HG02610 (cell line): ENCODE measurements at regions not wholly inside any gene's neighbourhood (a gene's known extent, or its start where the extent isn't known, plus 50 kb on each side); places are given as distances from the start of the nearest gene placed in this dataset.
"Not testable (repeated sequence)": the region's sequence is repeated elsewhere in the genome, so short reads cannot be mapped to it uniquely, and the experiment has no call there.

Source experiments
- ATAC-seq: cut with Tn5 transposase; IDR thresholded peaks from one replicate; pipeline ENCODE4 v1.9.1; 2021; ENCODE audit warnings: mild to moderate bottlenecking, moderate library complexity; ENCODE audit not compliant: unreplicated experiment

DNA sequence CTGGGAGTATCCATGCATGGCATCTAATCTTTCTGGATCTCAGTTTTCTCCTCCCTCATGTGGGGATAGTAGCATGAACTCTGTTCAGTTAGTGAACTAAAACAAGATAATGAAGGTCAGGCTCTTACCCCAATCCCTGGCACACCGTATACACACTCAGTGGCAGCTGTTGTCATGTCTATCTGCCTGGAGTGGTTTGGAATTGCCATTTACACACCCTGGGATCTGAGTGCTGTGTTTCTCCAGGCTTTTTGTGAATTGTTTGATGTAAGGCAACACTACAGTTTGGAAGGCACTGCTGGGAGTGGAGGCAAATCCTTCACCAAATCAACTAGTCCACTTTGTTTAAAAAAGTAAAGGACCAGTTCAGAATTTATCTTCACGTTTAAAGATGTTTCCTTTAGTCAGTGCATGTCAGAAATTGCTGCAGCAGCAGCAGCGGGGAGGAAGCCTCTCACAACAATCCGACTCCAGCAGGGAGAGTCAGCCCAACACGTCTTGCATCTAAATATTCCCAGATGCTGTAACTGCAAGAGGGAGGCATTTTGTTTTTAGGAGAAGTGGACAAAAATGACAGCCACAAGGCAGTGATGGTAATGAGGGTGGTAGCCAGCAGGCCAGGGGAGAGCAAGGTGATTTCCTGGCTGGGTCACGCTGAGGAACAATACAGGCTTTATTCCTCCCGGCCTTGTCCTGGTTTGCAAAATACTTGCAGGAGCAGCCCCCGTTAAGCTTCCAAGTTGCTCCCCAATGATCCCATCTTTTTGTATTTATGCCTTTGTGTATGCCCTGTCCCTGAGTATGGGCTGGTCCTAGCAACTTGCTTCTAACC lies 128.5 kb upstream of the LRIG1 start:
- ATAC-seq = no peak

DNA sequence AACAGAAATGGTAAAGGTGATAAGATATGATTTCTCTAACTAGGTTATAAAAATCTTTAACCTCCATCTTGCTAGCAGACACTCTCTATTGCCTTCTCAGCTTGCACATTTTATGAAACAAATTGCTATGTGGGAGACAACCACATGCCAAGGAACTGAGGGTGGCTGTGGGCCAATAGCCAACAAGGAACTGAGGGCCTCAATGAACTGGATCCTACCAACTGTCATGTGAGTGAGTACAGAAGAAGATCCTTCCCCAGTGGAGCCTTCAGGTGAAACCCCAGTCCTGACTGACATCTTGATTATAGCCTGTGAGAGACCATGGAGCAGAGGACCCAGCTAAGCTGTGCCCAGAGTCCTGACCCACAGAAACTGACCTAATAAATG lies 129.2 kb upstream of the LRIG1 start:
- ATAC-seq = no peak

DNA sequence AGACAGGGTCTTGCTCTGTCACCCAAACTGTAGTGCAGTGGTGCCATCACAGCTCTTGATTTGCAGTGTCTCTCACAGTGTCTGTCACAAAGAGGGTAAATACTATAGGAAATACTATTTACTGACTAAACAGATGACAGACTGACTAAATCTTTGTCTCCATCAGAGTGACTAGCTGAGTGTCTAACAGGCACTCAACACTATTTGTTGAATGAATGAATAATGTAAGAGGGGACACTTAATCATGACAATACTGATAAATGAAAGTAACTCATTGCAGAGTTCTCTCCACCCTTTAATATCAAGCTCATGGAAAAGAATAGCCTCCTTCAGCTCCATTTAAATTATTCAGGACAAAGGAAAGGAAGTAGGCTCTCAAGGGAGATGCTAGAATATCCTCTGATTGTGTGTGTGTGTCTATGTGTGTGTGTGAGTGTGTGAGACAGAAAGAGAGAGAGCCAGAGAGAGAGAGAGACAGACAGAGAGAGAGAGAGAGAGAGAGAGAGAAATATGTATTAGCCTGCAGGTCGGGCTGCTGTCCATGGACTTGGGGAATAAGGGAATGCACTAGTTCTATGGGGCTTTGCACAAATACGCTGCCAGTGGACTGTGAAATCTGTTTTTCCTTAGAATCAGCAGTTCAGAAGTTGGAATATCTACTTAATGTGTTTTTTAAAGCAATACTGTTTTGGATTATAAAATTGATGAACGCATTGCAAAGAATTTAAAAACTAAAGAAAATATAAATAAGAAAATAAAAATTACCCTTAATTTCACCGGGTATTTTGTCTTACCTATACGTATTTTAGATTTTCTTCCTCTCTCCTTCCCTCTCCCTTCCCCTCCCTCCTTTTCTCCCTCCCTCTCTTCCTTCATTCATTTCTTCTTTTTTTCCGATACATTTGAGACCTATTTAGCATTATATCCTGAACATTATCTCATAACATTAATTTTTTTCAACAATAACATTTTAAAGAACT lies 132.9 kb upstream of the LRIG1 start:
- no peak for ATAC-seq

DNA sequence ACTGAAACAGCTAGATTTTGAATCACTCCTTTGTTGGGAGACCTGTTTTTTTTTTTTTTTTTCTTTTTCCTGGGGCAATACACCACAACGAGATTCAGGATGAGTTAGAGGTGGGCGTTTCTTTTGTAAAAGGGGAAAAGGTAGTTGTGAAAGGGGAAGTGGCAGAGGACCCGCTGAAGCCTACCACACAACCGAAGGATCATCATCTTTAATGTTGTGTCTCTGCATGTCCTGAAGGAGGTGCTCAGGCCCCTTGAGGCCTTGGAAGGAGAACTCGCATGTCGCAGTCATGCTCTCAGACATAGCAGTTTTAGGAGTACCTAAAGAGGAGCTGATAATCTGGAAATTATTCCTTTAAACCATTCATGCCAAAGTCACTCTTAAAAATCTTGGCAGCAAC lies 137.9 kb upstream of the LRIG1 start:
- no peak for ATAC-seq

DNA sequence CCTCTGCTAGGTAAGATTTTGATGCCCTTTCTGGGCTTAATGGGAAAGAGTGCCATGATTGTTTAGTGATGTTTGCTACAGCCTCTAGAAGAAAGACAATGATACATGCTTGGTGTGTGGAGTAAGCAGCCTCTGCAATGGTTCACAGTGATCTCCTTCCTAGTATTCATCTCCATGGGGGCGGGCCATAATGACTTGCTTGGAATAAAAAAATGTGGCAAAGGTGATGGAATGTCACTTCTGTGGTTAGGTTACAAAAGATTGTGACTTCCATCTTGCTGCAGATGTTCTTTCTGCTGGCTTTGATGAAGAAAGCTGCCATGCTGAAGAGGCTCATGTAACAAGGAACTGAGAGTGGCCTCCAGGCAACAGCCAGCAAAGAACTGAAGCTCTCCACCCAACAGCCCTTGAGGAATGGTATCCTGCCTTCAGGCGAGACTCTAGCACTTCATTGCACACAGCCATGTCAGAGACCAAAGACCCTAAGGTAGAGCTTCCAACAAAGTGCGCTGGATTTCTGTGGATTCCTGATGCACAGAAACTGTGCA lies 139.1 kb upstream of the LRIG1 start:
- ATAC-seq = no peak

DNA sequence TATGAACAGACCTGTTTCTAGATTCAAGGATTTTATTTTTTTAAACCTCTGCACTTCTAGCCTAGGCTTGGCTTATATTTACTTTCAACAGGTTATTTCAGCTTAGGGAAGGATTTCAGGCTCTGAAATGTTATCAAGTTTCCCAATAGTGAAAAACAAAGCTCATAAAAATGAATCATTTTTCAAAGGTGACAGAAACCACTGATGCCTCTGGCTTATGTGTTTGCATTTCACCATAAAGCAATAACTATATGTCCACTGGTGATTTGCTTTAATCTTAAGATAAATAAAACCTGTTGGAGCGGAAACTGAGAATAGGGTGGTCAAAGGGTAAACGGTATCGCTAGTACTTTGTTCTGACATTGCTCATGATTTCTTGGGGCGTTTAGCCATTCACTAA lies 141.2 kb upstream of the LRIG1 start:
- ATAC-seq = no peak

DNA sequence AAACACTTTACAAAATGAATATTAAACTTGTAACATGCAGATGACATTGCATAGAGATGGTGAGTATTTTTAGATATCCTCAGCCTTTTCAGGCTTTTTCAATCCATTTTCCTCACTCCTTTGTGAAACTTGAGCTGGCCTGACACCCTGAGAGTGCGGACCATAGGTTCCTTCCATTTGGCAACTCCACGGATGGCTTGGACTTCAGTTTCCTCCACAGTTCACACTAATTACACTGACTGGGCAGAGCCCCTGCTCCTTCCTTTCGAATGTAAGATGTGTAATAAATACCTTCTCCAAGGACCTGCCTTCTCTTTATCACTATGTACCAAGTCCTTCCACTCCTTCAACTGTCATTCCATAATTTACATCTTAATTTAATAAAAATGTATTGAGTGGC lies 141.7 kb upstream of the LRIG1 start:
- ATAC-seq = no peak

DNA sequence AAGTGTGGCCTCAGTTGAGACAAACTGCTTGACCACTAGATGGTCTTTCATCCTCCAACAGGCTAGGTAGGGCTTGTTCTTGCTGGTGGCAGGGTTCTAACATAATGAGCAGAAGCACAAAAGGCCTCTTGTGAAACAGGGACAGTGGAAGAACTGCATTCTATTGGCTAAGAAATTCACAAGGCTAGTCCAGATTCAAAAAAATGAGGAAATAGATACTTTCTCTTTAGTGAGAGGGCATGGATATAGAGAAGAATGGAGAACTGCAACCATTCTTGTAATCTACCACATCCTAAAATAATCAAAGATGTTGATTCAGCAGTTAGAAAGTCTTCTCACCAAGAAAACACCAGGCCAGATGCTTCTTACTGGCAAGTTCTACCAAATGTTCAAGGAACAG lies 143.7 kb upstream of the LRIG1 start:
- ATAC-seq = no peak

DNA sequence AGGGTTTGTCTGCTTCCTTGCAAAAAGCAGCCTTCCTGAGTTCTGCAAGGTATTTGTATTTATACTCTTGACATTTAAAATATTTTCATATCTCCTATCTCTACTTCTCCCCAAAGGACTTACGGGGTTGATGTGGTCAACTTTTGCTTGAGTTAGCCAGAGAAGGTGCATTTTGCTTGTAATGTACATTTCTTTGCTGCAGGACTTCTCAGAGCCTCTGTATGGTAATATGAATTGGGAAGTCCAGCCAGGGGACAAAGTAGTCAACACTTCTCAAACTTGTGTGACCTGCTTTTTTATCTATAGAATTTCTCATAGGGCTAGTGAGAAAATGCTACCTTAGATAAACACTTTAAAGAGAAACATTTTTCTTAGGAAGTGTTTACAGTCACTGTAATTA lies 148.2 kb upstream of the LRIG1 start:
- ATAC-seq = no peak

DNA sequence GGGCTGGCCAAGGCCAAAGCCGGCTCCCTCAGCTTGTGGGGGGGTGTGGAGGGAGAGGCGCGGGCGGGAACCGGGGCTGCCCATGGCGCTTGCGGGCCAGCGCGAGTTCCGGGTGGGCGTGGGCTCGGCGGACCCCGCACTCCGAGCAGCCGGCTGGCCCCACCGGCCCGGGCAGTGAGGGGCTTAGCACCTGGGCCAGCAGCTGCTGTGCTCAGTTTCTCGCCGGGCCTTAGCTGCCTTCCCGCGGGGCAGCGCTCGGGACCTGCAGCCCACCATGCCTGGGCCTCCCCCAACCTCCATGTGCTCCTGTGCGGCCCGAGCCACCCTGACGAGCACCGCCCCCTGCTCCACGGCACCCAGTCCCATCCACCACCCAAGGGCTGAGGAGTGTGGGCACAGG lies 150.7 kb upstream of the LRIG1 start:
- ATAC-seq = not testable (repeated sequence)

DNA sequence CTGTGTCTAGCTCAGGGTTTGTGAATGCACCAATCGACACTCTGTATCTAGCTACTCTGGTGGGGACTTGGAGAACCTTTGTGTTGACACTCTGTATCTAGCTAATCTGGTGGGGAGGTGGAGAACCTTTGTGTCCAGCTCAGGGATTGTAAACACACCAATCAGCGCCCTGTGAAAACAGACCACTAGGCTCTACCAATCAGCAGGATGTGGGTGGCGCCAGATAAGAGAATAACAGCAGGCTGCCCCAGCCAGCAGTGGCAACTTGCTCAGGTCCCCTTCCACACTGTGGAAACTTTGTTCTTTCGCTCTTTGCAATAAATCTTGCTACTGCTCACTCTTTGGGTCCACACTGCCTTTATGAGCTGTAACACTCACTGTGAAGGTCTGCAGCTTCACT lies 151.3 kb upstream of the LRIG1 start:
- not testable (repeated sequence) for ATAC-seq

DNA sequence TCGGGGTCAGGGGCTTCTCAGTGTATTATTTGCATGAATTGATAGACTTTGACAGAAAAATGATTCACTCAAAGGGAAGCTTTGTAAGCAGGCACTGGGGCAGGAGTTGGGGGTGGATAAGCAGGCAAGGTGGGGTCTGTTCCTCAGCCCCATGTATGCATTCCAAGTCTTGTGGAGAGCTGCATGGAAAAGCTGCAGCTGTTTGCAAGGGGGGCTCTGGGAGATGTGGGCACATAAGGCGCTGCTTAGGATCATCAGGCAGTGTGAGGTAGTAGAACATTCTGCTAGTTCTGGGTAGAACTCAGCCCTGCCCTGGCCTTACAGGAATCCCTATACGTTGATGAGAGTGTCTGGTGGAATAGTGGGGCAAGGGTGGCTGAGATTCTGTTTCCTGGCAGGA lies 154.2 kb upstream of the LRIG1 start:
- ATAC-seq = no peak

DNA sequence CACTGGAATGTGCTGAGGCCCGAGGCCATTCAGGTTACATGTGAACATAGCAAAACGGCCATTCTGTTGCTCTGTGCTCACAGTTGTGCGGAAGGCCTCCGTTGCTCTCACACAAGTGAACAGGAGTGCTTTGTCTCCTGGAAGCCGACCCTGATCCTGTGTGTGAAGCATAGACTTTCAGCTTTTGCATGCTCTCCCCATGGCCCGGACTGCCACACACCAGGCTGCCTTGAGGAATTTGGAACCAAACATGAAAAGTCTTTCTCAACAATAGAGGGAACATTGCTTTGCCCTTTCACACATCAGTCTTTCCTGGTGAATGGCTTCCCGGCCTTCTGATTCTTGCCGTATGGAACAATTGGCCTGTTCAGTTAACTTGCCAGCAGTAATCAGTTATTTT lies 154.8 kb upstream of the LRIG1 start:
- ATAC-seq = no peak

DNA sequence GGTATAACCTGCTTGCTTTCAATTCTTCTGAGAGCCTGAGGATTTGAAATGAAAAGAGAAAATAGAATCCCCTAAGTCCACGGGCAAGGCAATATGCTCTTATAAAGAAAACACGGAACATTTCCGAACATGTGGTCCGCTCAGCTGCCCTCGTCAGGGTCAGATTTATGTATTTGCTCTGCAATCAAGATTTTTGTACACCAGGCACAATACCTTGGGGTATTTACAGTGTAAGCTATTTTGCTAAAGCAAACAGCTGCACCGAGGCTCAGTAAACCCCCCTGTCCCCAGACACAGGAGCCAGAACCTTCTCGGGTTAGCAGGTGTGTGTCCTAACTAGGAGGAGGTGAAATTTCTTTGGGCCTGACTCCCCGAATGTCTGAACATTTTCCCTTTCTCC lies 155.8 kb upstream of the LRIG1 start:
- no peak for ATAC-seq

DNA sequence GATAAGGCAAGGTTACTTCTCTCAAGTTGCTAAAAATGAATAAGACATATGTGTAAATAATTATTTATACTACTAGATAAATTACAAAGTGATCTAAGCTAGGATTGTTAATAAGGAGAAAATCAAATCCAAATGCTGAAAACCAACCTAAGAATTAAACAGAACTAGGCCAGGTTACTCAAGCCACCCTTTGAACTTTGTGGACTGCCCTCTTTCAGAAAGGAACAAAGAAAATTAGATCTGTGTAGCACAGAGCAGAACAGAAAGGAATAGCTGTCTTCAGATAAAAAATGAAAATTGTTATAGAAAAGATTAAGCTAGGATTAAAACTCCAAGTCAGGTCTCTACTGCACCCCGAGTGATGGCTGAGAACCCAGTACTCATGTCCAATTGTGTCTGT lies 158.2 kb upstream of the LRIG1 start:
- ATAC-seq = no peak

DNA sequence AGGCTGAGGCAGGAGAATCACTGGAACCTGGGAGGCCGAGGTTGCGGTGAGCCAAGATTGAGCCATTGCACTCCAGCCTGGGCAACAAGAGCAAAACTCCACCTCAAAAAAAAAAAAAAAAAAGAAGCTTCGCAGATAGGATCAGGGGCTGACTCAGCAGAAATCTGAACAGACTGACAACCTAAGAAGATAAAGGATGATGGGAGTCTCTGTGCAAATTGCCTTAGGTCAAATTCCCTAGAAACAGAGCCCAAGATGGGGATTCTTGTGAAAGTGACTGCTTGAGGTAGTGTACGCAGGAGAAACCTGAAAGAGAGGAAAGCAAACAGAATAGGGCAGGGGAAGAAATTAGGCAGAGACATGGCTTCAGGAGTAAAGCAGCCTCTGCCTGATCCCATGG lies 160.8 kb upstream of the LRIG1 start:
- ATAC-seq = no peak

DNA sequence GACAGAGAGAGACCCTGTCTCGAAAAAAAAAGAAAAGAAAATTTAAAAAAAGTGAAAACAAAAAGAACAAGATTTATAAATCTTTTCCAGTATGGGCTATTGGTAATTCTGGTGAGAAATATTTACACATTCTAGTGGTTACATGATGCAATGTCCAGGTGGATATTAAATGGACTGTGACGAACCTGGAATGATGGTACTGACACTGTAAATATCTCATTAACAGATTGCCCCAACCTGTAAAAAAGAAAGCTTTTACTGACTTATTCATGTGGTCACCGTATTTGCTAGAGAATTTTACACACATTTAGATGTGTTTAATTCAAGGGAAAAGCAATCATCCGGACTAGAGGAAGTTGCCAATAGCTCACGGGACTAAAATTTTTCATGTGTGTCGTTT lies 162.1 kb upstream of the LRIG1 start:
- no peak for ATAC-seq

DNA sequence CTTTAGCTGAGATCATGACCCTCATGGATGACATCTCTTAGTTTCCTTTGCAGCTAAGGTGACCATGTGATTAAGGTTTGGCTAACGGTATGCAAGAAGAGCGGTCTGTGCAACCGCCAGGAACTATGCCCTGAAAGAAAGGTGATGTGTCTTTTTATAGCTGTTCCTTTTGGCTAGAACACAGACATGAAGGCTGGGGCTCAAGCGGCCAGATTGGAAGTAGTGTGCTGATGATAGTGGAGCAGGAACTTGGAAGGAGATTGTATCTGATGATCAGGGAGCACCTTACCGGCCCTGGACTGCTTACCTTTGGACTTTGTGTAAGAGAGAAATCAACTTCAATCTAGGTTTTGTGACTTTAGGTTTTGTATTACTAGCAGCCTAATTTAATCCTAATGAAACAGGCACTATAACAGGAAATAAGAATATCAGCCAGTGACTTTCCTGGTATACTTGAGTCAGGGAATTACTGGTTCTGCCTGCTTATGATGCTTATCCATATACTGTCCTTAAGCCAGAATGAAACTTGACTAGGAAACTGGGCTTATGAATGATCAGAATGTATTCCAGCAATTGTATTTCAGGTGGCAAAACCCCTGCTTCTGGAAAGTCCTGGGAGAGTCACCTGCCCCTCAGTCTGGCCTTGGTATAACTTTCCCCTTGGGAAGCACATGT lies 164.3 kb upstream of the LRIG1 start:
- no peak for ATAC-seq

DNA sequence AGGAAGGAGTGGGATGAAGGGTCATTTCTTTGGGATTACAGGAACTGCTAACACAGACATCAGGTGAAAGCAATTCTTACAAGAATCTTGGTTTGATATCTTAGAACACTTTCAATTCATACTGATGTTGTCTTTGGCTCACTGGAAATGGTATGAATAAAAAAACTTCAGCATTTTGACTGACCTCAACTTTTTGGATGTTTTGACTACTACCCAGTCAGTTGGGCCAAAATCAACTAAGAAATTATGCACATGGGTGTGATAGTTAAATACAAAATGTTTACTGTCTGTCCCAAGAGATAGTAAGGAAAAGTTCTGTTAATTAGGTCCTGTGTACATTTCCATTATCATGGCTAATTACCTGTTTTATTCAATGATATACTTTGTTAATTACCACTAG lies 165.5 kb upstream of the LRIG1 start:
- ATAC-seq = no peak

DNA sequence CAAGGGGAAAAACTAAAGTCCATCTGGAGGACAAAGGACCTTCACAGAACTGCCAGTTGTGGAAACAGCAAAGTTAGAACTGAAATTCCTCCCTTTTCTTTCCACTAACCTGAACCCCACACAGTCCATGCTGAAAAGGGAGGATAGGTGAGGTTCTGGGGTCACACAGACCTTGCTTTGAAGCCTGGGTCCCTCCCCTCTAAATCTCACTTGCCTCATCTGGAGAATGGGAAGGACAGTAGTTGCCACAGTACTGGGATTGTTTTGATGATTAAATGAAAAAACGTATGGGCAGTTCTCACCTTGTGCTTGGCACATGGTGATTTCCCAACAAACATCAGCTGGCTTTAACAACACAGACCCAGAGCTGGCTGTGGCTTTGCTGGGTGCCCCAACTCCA lies 166.4 kb upstream of the LRIG1 start:
- no peak for ATAC-seq

DNA sequence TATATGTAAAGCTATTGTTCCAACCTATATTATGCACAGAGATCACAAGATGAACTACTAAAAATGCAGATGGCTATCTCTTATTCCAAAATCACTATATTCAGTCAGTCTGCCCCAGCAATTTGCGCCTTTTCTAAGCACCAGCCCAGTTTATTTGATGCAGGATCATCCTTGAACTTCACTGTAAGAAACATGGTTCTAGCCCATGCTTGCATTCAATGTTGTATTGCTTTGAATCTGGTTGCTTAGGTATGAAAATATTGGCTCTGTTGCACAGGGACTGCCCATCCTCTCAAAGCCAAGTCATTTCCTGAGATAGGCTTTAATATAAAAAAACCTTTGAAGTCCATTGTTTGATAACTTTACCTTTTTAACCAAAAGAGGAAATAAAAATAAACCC lies 170.5 kb upstream of the LRIG1 start:
- no peak for ATAC-seq
